Muscle of leg (tissue), 3 donors: ENCODE measurements at regions not wholly inside any gene's neighbourhood (a gene's known extent, or its start where the extent isn't known, plus 50 kb on each side); places are given as distances from the start of the nearest gene placed in this dataset.

Experiments used
- DNase-seq: peaks from one replicate; pipeline ENCODE4 v3.0.0; 2013
- H3K27ac ChIP-seq: one replicate; pipeline ENCODE4 v1.5.1; 2013; ENCODE audit warnings: mild to moderate bottlenecking, low read length, control low read depth
- H3K27me3 ChIP-seq: one replicate; pipeline ENCODE4 v1.6.1; 2013; ENCODE audit warnings: low read length; ENCODE audit not compliant: control insufficient read depth, insufficient read depth
- H3K36me3 ChIP-seq: one replicate; pipeline ENCODE4 v1.6.1; 2013; ENCODE audit warnings: low read length; ENCODE audit not compliant: control insufficient read depth, insufficient read depth
- H3K4me1 ChIP-seq: one replicate; pipeline ENCODE4 v1.6.1; 2013; ENCODE audit warnings: low read length; ENCODE audit not compliant: control insufficient read depth, insufficient read depth
- H3K4me3 ChIP-seq: one replicate; pipeline ENCODE4 v1.5.1; 2013; ENCODE audit warnings: low read length, control low read depth
- H3K9me3 ChIP-seq: replicated peaks from 2 replicates; pipeline ENCODE4 v1.6.1; 2013; ENCODE audit warnings: low read depth, low read length; ENCODE audit not compliant: control insufficient read depth
- WGBS: methylation state at CpG from one replicate; pipeline ENCODE4 v1.1.5; 2013; ENCODE audit warnings: missing lambda C conversion rate; ENCODE audit not compliant: insufficient coverage; 5-methylcytosine and 5-hydroxymethylcytosine counted together

GRCh38 chr5:21678526-21678925 lies 1174.6 kb downstream of the CDH12 start:
- Histone ChIP-seq H3K27ac (no peak overlapping the region), H3K4me3 (no peak overlapping the region), H3K36me3 (no peaks in the 10 kb centered on the region), H3K4me1 (no peaks in the 10 kb centered on the region), H3K9me3 (no peaks in the 10 kb centered on the region), H3K27me3 (no peaks in the 10 kb centered on the region)
- no CpG with 5 or more reads among the region's 1 CpG for WGBS
- DNase-seq: no peak

- WGBS: no CpG with 5 or more reads among the region's 1 CpG
- H3K9me3 ChIP-seq: no peaks in the 10 kb centered on the region
- no peak overlapping the region for H3K4me3 ChIP-seq
- H3K27me3 ChIP-seq: no peaks in the 10 kb centered on the region
- DNase-seq: no peak
- no peak overlapping the region for H3K27ac ChIP-seq
- no peaks in the 10 kb centered on the region for H3K36me3 ChIP-seq
- H3K4me1 ChIP-seq: no peaks in the 10 kb centered on the region
Measured at GRCh38 chr5:21672911-21673310, 1180.2 kb downstream of the CDH12 start.

GRCh38 chr5:21672360-21672759 lies 1180.8 kb downstream of the CDH12 start:
- Histone ChIP-seq H3K27ac (no peak overlapping the region), H3K4me3 (no peak overlapping the region), H3K4me1 (no peaks in the 10 kb centered on the region), H3K9me3 (no peaks in the 10 kb centered on the region), H3K27me3 (no peaks in the 10 kb centered on the region), H3K36me3 (no peaks in the 10 kb centered on the region)
- DNase-seq: no peak

GRCh38 chr5:21665524-21665923 lies 1187.6 kb downstream of the CDH12 start:
- H3K36me3 ChIP-seq: no peaks in the 10 kb centered on the region
- no CpG with 5 or more reads among the region's 2 CpGs for WGBS
- H3K27ac ChIP-seq: no peak overlapping the region
- DNase-seq: no peak
- H3K9me3 ChIP-seq: peaks cover 3% of the 10 kb centered on the region
- H3K27me3 ChIP-seq: no peaks in the 10 kb centered on the region
- no peak overlapping the region for H3K4me3 ChIP-seq
- H3K4me1 ChIP-seq: no peaks in the 10 kb centered on the region

- Histone ChIP-seq H3K36me3 (no peaks in the 10 kb centered on the region), H3K4me3 (no peak overlapping the region), H3K27ac (no peak overlapping the region), H3K9me3 (peaks cover 3% of the 10 kb centered on the region), H3K4me1 (no peaks in the 10 kb centered on the region), H3K27me3 (no peaks in the 10 kb centered on the region)
- DNase-seq: no peak
- 75% methylated on average over 2 of the region's 2 CpGs for WGBS
Measured at GRCh38 chr5:21663082-21663481, 1190.1 kb downstream of the CDH12 start.

GRCh38 chr5:21661184-21661583 lies 1192.0 kb downstream of the CDH12 start:
- DNase-seq: no peak
- WGBS: no CpG with 5 or more reads among the region's 2 CpGs
- H3K9me3 ChIP-seq: peaks cover 3% of the 10 kb centered on the region
- H3K36me3 ChIP-seq: no peaks in the 10 kb centered on the region
- no peaks in the 10 kb centered on the region for H3K27me3 ChIP-seq
- H3K4me1 ChIP-seq: no peaks in the 10 kb centered on the region
- H3K4me3 ChIP-seq: no peak overlapping the region
- no peak overlapping the region for H3K27ac ChIP-seq

GRCh38 chr5:21654556-21654955 lies 1198.6 kb downstream of the CDH12 start:
- no CpG with 5 or more reads among the region's 2 CpGs for WGBS
- Histone ChIP-seq H3K27me3 (no peaks in the 10 kb centered on the region), H3K9me3 (no peaks in the 10 kb centered on the region), H3K4me1 (no peaks in the 10 kb centered on the region), H3K27ac (no peak overlapping the region), H3K36me3 (no peaks in the 10 kb centered on the region), H3K4me3 (no peak overlapping the region)
- no peak for DNase-seq

- no CpG with 5 or more reads among the region's 3 CpGs for WGBS
- no peak overlapping the region for H3K27ac ChIP-seq
Measured at GRCh38 chr5:21649969-21650368, 1203.2 kb downstream of the CDH12 start.

GRCh38 chr5:21646469-21646868 lies 1206.7 kb downstream of the CDH12 start:
- no peaks in the 10 kb centered on the region for H3K36me3 ChIP-seq
- no CpG with 5 or more reads among the region's 2 CpGs for WGBS
- no peaks in the 10 kb centered on the region for H3K27me3 ChIP-seq
- DNase-seq: no peak
- H3K4me3 ChIP-seq: no peak overlapping the region
- no peaks in the 10 kb centered on the region for H3K9me3 ChIP-seq
- H3K27ac ChIP-seq: no peak overlapping the region
- H3K4me1 ChIP-seq: no peaks in the 10 kb centered on the region

More at GRCh38 chr5:21649969-21650368, 1203.2 kb downstream of the CDH12 start:
- Histone ChIP-seq H3K9me3 (no peaks in the 10 kb centered on the region), H3K27me3 (no peaks in the 10 kb centered on the region), H3K36me3 (no peaks in the 10 kb centered on the region), H3K4me1 (no peaks in the 10 kb centered on the region), H3K4me3 (no peak overlapping the region)
- no peak for DNase-seq

- Histone ChIP-seq H3K4me3 (no peak overlapping the region), H3K36me3 (no peaks in the 10 kb centered on the region), H3K9me3 (no peaks in the 10 kb centered on the region), H3K4me1 (no peaks in the 10 kb centered on the region), H3K27me3 (no peaks in the 10 kb centered on the region), H3K27ac (no peak overlapping the region)
- no peak for DNase-seq
- no CpG with 5 or more reads among the region's 3 CpGs for WGBS
Measured at GRCh38 chr5:21644032-21644431, 1209.1 kb downstream of the CDH12 start.

- no CpG with 5 or more reads among the region's 1 CpG for WGBS
Measured at GRCh38 chr5:21642312-21642711, 1210.8 kb downstream of the CDH12 start.

More at GRCh38 chr5:21642312-21642711, 1210.8 kb downstream of the CDH12 start:
- H3K9me3 ChIP-seq: no peaks in the 10 kb centered on the region
- no peak overlapping the region for H3K4me3 ChIP-seq
- no peak overlapping the region for H3K27ac ChIP-seq
- H3K36me3 ChIP-seq: no peaks in the 10 kb centered on the region
- H3K4me1 ChIP-seq: no peaks in the 10 kb centered on the region
- no peaks in the 10 kb centered on the region for H3K27me3 ChIP-seq
- no peak for DNase-seq
